ENCODE measurements at regions not wholly inside any gene's neighbourhood (a gene's known extent, or its start where the extent isn't known, plus 50 kb on each side); places are given as distances from the start of the nearest gene placed in this dataset.

GRCh38 chr10:36358736-36359135, 716.6 kb upstream of the FZD8 start:
- TF ChIP-seq POLR2A (IDR thresholded peaks at IDR 0.05) = no peak
- TF ChIP-seq CTCF (IDR thresholded peaks at IDR 0.05) = no peak
